ENCODE measurements at regions not wholly inside any gene's neighbourhood (a gene's known extent, or its start where the extent isn't known, plus 50 kb on each side); places are given as distances from the start of the nearest gene placed in this dataset.

- Mint-ChIP-seq H3K27me3 (ENCODE audit: low read depth) (peaks cover 2% of the 10 kb centered on the region), H3K4me3 (ENCODE audit: unreplicated experiment) (no peak overlapping the region), H3K9me3 (ENCODE audit: low read depth) (peaks cover 12% of the 10 kb centered on the region), H3K36me3 (ENCODE audit: low read depth) (no peaks in the 10 kb centered on the region), H3K4me1 (ENCODE audit: low read depth) (no peaks in the 10 kb centered on the region), H3K27ac (ENCODE audit: unreplicated experiment) (no peak overlapping the region)
- no peak for TF ChIP-seq CTCF (IDR thresholded peaks at IDR 0.05)
- no peak for DNase-seq (ENCODE audit: low spot score)
Measured at GRCh38 chrX:30950391-30950790, 61.3 kb upstream of the TAB3 start.

GRCh38 chrX:30949554-30949953 is 60.5 kb upstream of the TAB3 start:
- Mint-ChIP-seq H3K9me3 (ENCODE audit: low read depth) (peaks cover 12% of the 10 kb centered on the region), H3K36me3 (ENCODE audit: low read depth) (no peaks in the 10 kb centered on the region), H3K27ac (ENCODE audit: unreplicated experiment) (no peak overlapping the region), H3K4me1 (ENCODE audit: low read depth) (no peaks in the 10 kb centered on the region), H3K4me3 (ENCODE audit: unreplicated experiment) (no peak overlapping the region), H3K27me3 (ENCODE audit: low read depth) (peaks cover 2% of the 10 kb centered on the region)
- TF ChIP-seq CTCF (IDR thresholded peaks at IDR 0.05): no peak
- DNase-seq (ENCODE audit: low spot score): no peak

GRCh38 chrX:30948626-30949025 is 59.6 kb upstream of the TAB3 start:
- H3K4me1 Mint-ChIP-seq (ENCODE audit: low read depth): no peaks in the 10 kb centered on the region
- H3K27ac Mint-ChIP-seq (ENCODE audit: unreplicated experiment): no peak overlapping the region
- no peaks in the 10 kb centered on the region for H3K36me3 Mint-ChIP-seq (ENCODE audit: low read depth)
- DNase-seq (ENCODE audit: low spot score): no peak
- TF ChIP-seq CTCF (IDR thresholded peaks at IDR 0.05): no peak
- H3K4me3 Mint-ChIP-seq (ENCODE audit: unreplicated experiment): no peak overlapping the region
- H3K27me3 Mint-ChIP-seq (ENCODE audit: low read depth): peaks cover 2% of the 10 kb centered on the region
- H3K9me3 Mint-ChIP-seq (ENCODE audit: low read depth): peaks cover 12% of the 10 kb centered on the region

- H3K27me3 Mint-ChIP-seq (ENCODE audit: low read depth): peaks cover 2% of the 10 kb centered on the region
- DNase-seq (ENCODE audit: low spot score): no peak
- H3K27ac Mint-ChIP-seq (ENCODE audit: unreplicated experiment): no peak overlapping the region
- no peak overlapping the region for H3K4me3 Mint-ChIP-seq (ENCODE audit: unreplicated experiment)
- H3K36me3 Mint-ChIP-seq (ENCODE audit: low read depth): no peaks in the 10 kb centered on the region
- no peak for TF ChIP-seq CTCF (IDR thresholded peaks at IDR 0.05)
- H3K9me3 Mint-ChIP-seq (ENCODE audit: low read depth): peaks cover 14% of the 10 kb centered on the region
- no peaks in the 10 kb centered on the region for H3K4me1 Mint-ChIP-seq (ENCODE audit: low read depth)
Measured at GRCh38 chrX:30948051-30948450, 59.0 kb upstream of the TAB3 start.

- no peak for TF ChIP-seq CTCF (IDR thresholded peaks at IDR 0.05)
- H3K4me3 Mint-ChIP-seq (ENCODE audit: unreplicated experiment): no peak overlapping the region
- no peaks in the 10 kb centered on the region for H3K27me3 Mint-ChIP-seq (ENCODE audit: low read depth)
- no peaks in the 10 kb centered on the region for H3K4me1 Mint-ChIP-seq (ENCODE audit: low read depth)
- H3K27ac Mint-ChIP-seq (ENCODE audit: unreplicated experiment): no peak overlapping the region
- peaks cover 3% of the 10 kb centered on the region for H3K9me3 Mint-ChIP-seq (ENCODE audit: low read depth)
- no peaks in the 10 kb centered on the region for H3K36me3 Mint-ChIP-seq (ENCODE audit: low read depth)
- DNase-seq (ENCODE audit: low spot score): no peak
Measured at GRCh38 chrX:30943984-30944383, 54.9 kb upstream of the TAB3 start.
